HG02610 (cell line): ENCODE measurements at regions not wholly inside any gene's neighbourhood (a gene's known extent, or its start where the extent isn't known, plus 50 kb on each side); places are given as distances from the start of the nearest gene placed in this dataset.
"Not testable (repeated sequence)": the region's sequence is repeated elsewhere in the genome, so short reads cannot be mapped to it uniquely, and the experiment has no call there.

Experiments
- ATAC-seq: cut with Tn5 transposase; IDR thresholded peaks from one replicate; pipeline ENCODE4 v1.9.1; 2021; ENCODE audit warnings: mild to moderate bottlenecking, moderate library complexity; ENCODE audit not compliant: unreplicated experiment

DNA sequence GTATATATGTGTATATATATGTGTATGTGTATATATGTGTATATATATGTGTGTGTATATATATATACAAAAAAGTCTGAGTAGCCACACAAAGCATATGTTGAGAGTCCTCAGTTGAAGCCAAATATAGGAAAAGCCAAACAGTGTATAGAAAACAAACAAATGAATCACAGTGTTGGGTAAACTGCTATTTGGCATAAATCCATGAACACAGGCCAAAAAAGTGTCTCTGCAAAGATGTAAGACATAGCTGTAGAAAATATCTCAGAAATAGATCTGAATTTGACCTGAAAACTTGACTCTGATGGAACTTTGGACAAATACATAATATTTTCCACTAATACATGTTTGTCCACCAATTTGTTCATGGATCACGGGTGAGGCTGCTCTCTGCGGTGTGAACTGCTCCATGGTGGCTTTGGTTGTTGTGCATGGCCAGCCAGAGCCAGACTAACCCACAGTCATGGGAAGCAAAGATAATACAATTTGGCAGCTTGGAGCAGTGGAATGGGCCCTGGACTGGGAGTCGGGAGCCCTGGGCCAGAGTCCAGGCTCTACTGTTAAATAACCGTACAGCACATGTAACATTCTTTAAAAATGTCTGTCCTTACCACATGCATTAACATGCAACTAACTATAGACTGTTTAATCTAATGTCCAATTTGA, 76.9 kb upstream of the EED start:
- ATAC-seq, result no peak

DNA sequence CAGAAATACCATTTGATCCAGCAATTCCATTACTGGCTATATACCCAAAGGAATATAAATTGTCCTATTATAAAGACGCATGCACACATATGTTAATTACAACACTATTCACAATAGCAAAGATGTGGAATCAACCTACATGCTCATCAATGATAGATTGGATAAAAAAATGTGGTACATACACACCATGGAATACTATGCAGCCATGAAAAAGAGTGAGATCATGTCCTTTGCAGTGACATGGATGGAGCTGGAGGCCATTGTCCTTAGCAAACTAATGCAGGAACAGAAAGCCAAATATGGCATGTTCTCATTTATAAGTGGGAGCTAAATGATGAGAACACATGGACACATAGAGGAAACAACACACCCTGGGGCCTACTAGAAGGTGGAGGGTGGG, 78.3 kb upstream of the EED start:
- ATAC-seq, result not testable (repeated sequence)

DNA sequence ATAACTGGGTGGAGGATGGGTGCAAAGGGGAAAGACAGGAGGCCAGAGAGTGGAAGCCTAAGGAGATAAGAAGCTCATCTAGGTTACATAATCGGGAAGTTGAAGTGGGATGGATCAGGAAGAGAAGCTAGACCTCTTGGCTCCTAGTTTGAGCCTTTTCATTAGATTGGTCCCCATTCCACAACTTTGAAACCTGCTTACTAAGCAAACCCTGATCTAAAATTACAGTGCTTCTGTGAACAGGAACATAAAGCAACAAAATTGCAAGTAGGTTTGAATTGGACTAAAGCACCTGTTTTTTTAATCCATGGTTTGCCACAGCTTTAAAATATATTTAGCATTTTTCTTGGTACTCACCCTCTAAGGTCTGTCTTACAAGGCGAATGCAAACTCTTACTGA, 80.4 kb upstream of the EED start:
- no peak for ATAC-seq

DNA sequence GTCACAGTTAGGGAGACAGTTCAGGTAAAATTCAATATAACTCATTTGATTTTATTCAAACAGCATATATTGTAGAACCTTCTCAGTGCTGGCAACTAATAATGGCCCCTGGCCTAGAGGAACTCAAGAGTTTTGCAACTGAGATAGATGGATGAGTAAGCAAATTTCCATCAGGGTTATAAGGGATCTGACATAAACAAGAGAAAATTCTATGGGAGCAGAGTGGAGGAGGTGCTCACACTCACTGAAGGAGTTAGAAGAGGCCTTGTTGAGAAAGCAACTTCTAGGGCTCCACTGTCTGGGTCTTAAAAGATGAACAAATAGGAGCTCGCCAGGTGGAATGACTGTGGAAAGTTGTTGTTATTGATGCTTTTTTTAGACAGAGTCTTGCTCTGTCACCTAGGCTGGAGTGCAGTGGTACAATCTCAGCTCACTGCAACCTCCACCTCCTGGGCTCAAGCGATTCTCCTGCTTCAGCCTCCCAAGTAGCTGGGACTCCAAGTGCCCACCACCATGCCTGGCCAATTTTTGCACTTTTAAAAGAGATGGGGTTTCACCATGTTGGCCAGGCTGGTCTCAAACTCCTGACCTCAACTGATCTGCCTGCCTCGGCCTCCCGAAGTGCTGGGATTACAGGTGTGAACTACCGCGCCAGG, 81.2 kb upstream of the EED start:
- not testable (repeated sequence) for ATAC-seq

- ATAC-seq, result no peak
Observed at GRCh38 chr11:86162239-86162638, 82.3 kb upstream of the EED start.

- no peak for ATAC-seq
Observed at GRCh38 chr11:86161837-86162236, 82.7 kb upstream of the EED start.

GRCh38 chr11:86161336-86161735, 83.2 kb upstream of the EED start:
- ATAC-seq, result no peak

DNA sequence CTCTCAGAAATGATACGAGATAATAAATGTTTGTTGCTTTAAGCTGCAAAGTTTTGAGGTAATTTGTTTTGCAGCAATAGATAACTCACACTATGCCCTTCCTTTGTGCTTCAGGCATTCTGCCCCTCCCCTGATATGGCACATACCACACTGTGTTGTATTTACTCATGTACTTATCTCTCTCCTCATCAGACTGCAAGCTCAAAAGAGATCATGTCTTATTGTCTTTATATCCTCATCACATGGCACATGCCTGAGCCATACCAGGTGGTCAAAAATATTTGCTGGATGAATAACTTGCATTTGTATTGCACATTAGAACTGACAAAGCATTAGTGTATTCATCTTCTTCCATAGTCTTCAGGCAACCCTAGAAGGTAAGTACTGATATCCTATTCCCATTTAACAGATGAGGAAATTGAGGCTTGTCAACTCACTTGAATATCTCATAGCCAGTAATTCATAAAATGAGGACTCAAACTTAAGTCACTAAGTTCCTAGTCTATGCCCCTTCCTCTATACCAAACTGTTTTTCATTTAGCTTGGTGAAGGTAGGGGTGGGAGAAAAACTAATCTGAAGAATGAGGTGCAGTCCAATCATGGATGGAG, 83.9 kb upstream of the EED start:
- no peak for ATAC-seq

DNA sequence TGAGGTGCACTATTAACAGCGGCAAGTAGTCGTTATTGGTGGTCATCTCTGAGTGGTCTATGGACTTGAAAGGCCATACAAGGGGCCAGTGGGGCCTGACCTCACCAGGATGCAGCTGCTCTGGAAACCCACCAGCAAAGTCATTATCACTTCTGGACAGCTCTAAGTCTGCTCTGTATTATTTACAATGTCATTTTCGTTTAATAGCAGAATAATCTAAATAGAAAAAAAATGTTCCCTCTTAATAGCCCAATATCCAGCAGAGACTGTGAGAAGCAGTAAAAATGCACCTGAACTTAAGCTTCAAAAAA, 85.0 kb upstream of the EED start:
- no peak for ATAC-seq

DNA sequence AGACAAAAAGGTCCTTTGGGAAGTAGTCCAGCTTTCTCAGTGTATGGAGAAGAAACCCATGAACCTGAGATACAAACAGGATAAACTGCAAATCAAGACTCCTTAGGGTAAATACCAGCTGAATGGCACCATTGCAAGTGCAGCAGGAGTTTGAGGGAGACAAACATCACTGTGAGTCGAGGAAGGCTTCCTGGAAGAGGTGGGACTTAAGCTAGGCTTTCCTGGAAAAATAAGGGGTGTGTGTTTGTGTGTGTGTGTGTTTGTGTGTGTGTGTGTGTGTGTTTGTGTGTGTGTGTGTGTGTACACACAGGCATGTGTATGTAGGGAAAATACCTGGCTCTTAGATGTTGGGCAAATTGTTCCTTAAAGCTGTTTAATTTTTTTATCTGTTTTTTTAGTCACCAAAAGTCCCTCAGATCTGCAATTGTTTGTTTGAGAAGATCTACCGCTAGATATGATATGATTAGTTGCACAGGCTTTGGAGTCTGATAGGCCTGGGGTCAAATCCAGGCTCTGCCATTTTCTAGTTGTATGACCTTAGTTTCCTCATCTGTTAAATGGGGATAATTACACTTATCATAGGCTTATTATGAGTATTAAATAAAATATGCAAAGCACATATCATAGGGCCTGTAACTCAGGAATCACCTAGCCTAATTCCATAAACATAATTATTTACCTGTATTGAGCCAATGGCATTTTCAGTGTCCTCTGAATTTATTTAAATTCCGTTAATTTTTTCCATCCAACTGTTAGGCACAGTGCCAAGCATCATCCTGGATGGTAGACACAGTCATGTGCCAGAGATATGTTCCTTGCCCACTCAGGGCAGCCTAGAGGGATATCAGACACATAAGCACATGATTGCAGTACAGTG, 85.6 kb upstream of the EED start:
- ATAC-seq, result no peak

- no peak for ATAC-seq
Observed at GRCh38 chr11:86157797-86158378, 86.7 kb upstream of the EED start.

- no peak for ATAC-seq
Observed at GRCh38 chr11:86156397-86156955, 87.6 kb upstream of the PICALM start.

DNA sequence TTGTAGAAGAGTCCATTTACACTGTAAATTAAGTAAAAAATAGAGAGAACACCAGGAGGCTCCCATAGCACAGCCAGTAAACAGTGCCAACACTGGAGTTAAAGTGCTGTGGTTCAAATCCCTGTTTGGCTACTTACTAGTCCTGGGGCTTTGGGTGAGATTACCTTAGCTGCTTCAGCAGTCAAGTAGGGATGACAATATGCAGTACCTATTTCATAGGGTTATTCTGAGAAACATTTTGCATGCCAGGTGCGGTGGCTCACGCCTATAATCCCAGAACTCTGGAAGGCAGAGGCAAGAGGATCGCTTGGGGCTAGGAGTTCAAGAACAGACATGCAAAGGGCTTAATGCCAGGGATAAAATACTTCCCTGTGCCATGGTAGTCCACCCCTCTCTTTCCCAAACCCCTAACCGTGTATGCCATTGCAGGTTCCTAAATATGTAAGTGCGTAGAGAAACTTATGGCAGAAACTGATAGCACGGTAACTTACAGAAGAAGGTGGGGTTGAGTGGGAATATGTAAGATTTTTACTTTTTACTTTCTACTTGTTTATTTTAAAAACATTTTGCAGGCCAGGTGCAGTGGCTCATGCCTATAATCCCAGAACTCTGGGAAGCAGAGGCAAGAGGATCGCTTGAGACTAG, 86.4 kb upstream of the PICALM start:
- ATAC-seq, result no peak

DNA sequence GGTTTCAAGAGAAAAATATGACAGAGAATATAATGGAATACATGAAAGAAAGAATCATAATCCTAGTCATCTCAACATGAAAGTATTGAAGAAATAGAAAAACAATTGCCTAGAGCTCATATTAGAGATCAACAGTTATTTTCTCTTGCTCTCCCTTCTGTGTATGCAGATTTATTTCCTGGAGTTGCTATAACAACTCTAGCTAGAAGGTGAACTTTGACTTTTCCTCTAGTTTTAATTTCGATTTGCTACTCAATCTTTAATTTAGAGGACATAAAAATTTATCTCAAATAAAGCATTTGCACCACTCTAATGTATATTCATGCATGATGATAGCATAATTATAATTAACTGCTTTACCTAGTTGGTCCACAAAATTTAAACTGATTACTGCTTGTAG, 84.6 kb upstream of the PICALM start:
- no peak for ATAC-seq

- no peak for ATAC-seq
Observed at GRCh38 chr11:86152901-86153300, 84.0 kb upstream of the PICALM start.

DNA sequence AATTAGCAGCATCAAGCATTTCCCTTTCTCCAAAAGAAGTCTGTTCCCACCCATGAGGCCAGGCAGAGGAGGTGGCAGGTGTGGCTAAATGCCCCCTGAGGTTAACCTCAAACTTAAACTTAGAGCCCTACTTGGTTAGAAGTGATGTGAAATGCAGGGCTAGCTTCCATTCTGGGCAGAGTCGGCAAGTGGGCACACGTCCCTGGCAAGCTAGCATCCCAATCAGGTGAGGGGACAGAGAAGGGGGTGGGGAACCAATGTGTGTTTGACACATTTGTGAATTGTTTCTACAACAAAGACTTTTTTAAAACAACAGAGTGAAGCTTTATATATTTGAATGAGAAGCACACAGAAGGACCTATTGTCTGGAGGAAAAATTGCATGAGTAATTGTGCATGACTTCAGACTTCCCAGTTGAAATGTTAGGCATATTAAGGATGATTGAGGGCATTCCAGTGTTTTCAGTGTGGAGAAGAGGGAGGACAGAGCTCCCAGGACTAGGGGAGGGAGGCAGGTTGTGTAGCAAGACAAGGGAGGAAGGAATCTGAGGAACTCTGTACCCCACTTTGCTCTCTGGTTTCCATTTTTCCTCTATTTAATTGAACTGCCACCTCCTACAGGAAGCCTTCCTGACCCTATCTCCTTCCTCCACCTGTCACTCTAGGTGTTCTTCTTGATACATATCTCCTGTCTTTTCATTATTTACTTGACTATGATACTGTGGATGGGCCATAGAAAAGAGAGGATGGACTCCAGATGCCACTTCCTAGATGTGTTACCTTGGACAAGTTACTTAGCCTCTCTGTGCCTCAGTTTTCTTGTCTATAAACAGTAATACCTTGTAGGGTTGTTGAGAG, 83.3 kb upstream of the PICALM start:
- ATAC-seq, result peak; percentile 26

GRCh38 chr11:86151174-86152005, 82.5 kb upstream of the PICALM start:
- ATAC-seq, result peak; percentile 42

GRCh38 chr11:86150847-86151173, 81.9 kb upstream of the PICALM start:
- ATAC-seq, result no peak

GRCh38 chr11:86149792-86150191, 80.9 kb upstream of the PICALM start:
- ATAC-seq, result no peak
